GM23248 (cell line): ENCODE measurements at regions not wholly inside any gene's neighbourhood (a gene's known extent, or its start where the extent isn't known, plus 50 kb on each side); places are given as distances from the start of the nearest gene placed in this dataset. TPM values are rescaled to one million over a fixed set of nuclear protein-coding genes. Genes with fewer than 3 reads are reported as not detected.

ENCODE experiments used
- DNase-seq: peaks from one replicate; pipeline ENCODE4 v3.0.0-alpha.2; 2015
- H2AFZ ChIP-seq: fragments of 200-600 bp; sonication (generic); 2 replicates; pipeline ENCODE4 v1.6.1; 2016; ENCODE audit warnings: antibody characterized with exemption
- H3F3A ChIP-seq: fragments of 200-600 bp; sonication (generic); 2 replicates; pipeline ENCODE4 v1.6.1; 2016; ENCODE audit warnings: mild to moderate bottlenecking, antibody characterized with exemption, mixed run types; ENCODE audit not compliant: insufficient read depth
- H3K27ac ChIP-seq: fragments of 200-600 bp; sonication (generic); 2 replicates; pipeline ENCODE4 v1.5.1; 2016; ENCODE audit warnings: mild to moderate bottlenecking
- H3K27me3 ChIP-seq: fragments of 200-600 bp; sonication (generic); replicated peaks from 2 replicates; pipeline ENCODE4 v1.6.1; 2016; ENCODE audit warnings: mild to moderate bottlenecking; ENCODE audit not compliant: insufficient read depth
- H3K36me3 ChIP-seq: fragments of 200-600 bp; sonication (generic); 2 replicates; pipeline ENCODE4 v1.6.1; 2016; ENCODE audit warnings: low read depth, mild to moderate bottlenecking
- H3K4me1 ChIP-seq: fragments of 200-600 bp; sonication (generic); 2 replicates; pipeline ENCODE4 v1.6.1; 2016; ENCODE audit warnings: mild to moderate bottlenecking; ENCODE audit not compliant: insufficient read depth
- H3K4me2 ChIP-seq: fragments of 200-600 bp; sonication (generic); one replicate; pipeline ENCODE4 v1.6.1; 2016; ENCODE audit warnings: mild to moderate bottlenecking; ENCODE audit not compliant: unreplicated experiment
- H3K4me3 ChIP-seq: fragments of 200-600 bp; sonication (generic); 2 replicates; pipeline ENCODE4 v1.5.1; 2016; ENCODE audit warnings: mild to moderate bottlenecking
- H3K79me2 ChIP-seq: fragments of 200-600 bp; sonication (generic); 2 replicates; pipeline ENCODE4 v1.6.1; 2016; ENCODE audit warnings: mild to moderate bottlenecking; ENCODE audit not compliant: insufficient read depth
- H3K9ac ChIP-seq: fragments of 200-600 bp; sonication (generic); 2 replicates; pipeline ENCODE4 v1.6.1; 2016; ENCODE audit warnings: mild to moderate bottlenecking
- H3K9me2 ChIP-seq: fragments of 200-600 bp; sonication (generic); 2 replicates; pipeline ENCODE4 v1.6.1; 2016; ENCODE audit warnings: mixed run types, mild to moderate bottlenecking, moderate library complexity; ENCODE audit not compliant: insufficient read depth
- H3K9me3 ChIP-seq: fragments of 200-600 bp; sonication (generic); one replicate; pipeline ENCODE4 v1.6.1; 2017; ENCODE audit warnings: low read depth
- H4K20me1 ChIP-seq: fragments of 200-600 bp; sonication (generic); 2 replicates; pipeline ENCODE4 v1.6.0; 2016; ENCODE audit not compliant: insufficient read depth
- EZH2 ChIP-seq: fragments of 200-600 bp; sonication (generic); IDR thresholded peaks from 2 replicates; pipeline ENCODE4 v1.6.1; 2018; ENCODE audit warnings: antibody characterized with exemption, mild to moderate bottlenecking; ENCODE audit not compliant: insufficient read depth, poor library complexity, severe bottlenecking
- EZH2phosphoT487 ChIP-seq: fragments of 200-600 bp; sonication (generic); IDR thresholded peaks from 2 replicates; pipeline ENCODE4 v1.6.1; 2018; ENCODE audit warnings: antibody characterized with exemption, moderate library complexity, mild to moderate bottlenecking, low read depth; ENCODE audit not compliant: insufficient read depth
- WGBS, 2 experiments: methylation state at CpG; one replicate each; pipeline ENCODE4 v1.1.6; 2015 to 2017; ENCODE audit warnings: low lambda C conversion rate in 2 of 2, low coverage in 1 of 2; ENCODE audit errors: missing lambda C conversion rate in 2 of 2; 5-methylcytosine and 5-hydroxymethylcytosine counted together
- in situ Hi-C: fragments of 300-500 bp; cut with MboI; formaldehyde crosslinking; loops from 2 replicates; pipeline ENCODE4 v1.15.0; 2020
- small RNA-seq: library from RNA; depleted of rRNA; stranded (forward); fragments of <200 nt; gene quantifications from one replicate; pipeline ENCODE3, GENCODE V24; 2014; ENCODE audit warnings: low read depth, low replicate concordance

DNA sequence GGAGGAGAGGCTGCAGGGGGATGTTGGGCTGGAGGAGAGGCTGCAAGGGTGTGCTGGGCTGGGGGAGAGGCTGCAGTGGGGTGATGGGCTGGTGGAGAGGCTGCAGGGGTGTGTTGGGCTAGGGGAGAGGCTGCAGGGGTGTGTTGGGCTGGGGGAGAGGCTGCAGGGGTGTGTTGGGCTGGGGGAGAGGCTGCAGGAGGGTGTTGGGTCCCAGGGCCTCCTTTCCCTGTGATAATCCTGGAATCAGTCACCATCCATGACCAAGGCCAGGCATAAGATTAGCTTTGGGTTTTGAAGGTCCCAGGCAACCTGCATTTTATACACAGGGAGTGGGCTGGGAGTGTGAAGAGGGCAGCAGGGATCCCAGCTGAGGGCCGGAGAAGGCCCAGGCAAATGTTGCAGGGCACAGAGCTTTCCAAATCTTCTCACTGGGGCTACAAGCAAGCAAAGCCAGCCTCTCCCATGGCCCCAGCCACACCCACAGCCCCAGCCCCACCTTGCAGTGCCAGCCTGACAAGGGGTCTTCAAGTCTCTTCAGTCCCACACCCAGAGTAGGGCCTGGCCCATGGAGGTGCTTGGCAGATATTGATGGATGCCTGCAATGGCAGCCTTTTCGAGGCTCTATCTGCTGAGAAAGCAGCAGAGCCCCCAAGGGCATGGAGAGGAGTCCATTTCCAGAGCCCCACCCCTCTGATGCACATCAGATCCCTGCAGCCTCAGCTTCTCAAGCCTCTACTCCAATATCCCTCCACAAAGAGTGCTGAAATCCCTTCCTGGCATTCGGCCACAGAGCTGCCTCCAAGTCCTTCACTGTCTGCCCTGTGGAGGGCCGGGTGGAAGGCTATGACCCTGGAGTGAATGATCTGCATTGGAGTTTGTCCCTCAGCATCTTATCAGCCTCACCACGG lies 50.3 kb upstream of the GLI2 start:
- Histone ChIP-seq H3K36me3 (no peaks in the 10 kb centered on the region), H3K27ac (peak overlapping the region; percentile 76), H3K79me2 (no peaks in the 10 kb centered on the region), H3K9me3 (no peaks in the 10 kb centered on the region), H3K27me3 (0 out of 2 replicates have a peak, but pooled peaks cover 4% of the 10 kb centered on the region), H3K4me2 (peak overlapping the region; percentile 76), H3K4me1 (peaks cover 15% of the 10 kb centered on the region), H3F3A (peaks cover 18% of the 10 kb centered on the region), H3K9me2 (no peaks in the 10 kb centered on the region), H3K4me3 (peak overlapping the region; percentile 44; the same call in 1 of the 2 replicates), H4K20me1 (no peaks in the 10 kb centered on the region), H3K9ac (0 out of 2 replicates have a peak overlapping the region, but pooled peaks have one; percentile 49), H2AFZ (no peak overlapping the region)
- TF ChIP-seq EZH2 = no peak
- no peak for TF ChIP-seq EZH2phosphoT487
- in situ Hi-C loops = loop anchor here (25.0 kb wide), 1 partner anchor 677 kb away; no protein-coding TSS in a partner anchor
- DNase-seq = peak; percentile 25
- WGBS, 2 experiments = 75 to 80% methylated on average over 5 of the region's 5 CpGs

Small RNAs in the stretch of these regions (small RNA-seq; reads per million reads assigned to genes)
- gene RF00019 = not detected
